ENCODE measurements at regions not wholly inside any gene's neighbourhood (a gene's known extent, or its start where the extent isn't known, plus 50 kb on each side); places are given as distances from the start of the nearest gene placed in this dataset.
"Not testable (repeated sequence)": the region's sequence is repeated elsewhere in the genome, so short reads cannot be mapped to it uniquely, and the experiment has no call there.

DNA sequence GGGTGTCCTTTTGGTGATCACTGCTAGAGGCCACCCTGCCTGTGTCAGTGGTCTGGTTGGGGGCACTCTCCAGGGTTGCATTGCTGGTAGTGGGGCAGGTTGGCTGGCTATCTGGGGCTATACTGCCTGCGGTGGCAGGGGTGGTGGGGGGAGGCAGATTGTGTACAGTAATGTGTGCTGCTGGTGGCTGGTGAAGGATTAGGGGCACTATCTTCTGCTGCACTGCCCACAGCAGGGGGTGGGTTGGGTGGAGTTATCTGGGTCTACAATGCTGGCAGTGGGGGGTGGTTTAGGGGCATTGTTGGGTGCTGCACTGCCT lies 204.0 kb upstream of the WSB1 start:
- TF ChIP-seq, protein P1, sequence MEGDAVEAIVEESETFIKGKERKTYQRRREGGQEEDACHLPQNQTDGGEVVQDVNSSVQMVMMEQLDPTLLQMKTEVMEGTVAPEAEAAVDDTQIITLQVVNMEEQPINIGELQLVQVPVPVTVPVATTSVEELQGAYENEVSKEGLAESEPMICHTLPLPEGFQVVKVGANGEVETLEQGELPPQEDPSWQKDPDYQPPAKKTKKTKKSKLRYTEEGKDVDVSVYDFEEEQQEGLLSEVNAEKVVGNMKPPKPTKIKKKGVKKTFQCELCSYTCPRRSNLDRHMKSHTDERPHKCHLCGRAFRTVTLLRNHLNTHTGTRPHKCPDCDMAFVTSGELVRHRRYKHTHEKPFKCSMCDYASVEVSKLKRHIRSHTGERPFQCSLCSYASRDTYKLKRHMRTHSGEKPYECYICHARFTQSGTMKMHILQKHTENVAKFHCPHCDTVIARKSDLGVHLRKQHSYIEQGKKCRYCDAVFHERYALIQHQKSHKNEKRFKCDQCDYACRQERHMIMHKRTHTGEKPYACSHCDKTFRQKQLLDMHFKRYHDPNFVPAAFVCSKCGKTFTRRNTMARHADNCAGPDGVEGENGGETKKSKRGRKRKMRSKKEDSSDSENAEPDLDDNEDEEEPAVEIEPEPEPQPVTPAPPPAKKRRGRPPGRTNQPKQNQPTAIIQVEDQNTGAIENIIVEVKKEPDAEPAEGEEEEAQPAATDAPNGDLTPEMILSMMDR (conservative IDR thresholded peaks at IDR 0.05): no peak
- no peak overlapping the region for H3K27ac ChIP-seq

DNA sequence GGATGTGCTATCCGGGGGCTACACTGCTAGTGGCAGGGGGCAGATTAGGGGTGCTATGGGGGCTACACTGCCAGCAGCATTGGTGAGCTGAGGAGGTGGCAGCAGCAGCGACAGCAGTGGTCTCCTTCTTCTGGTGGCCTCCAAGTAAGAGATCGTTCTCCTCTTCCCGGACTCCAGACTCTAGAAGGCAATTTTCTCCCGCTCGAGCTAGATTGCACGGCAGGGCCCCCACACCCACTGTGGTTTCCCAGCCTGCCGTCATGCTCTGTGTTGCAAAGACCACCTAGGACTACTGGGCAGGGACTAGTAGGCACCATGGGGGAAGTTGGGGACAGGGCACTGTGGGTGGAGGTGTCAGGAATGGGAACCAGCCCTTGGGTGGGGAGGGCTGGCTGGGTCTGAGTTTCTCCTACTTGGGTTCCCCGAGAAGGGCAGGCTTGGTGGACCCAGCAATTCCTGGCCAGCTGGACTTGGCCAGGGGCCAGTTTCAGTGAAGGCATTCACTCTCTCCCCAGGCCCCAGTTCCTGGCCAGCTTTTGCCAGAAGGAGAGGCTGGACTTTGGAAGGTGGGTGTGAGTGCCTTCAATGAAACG lies 203.4 kb upstream of the WSB1 start:
- not testable (repeated sequence) for H3K27ac ChIP-seq

DNA sequence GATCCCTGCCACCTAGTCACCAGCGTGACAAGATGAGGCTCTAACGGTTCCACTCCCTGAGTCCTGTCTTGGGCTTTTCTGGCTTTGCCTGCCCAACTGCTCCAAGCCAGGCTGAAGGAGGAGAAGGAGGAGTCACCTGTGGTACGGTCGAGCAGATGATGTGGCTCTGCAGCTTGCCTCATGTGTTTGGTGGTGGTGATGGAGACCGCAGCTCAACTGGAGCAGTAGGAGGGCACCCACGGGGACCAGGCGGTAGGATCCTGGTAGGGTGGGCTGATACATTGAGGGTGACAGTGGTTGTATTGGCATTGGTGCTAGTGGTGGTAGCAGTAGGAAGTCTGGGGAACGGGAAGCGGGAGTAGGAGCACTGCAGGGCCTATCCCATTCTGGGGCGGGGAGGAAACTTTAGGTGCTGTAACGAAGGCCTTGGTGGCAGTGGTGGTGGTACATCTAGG lies 202.8 kb upstream of the WSB1 start:
- no peak overlapping the region for H3K27ac ChIP-seq
- TF ChIP-seq, protein P1 (conservative IDR thresholded peaks at IDR 0.05): no peak

DNA sequence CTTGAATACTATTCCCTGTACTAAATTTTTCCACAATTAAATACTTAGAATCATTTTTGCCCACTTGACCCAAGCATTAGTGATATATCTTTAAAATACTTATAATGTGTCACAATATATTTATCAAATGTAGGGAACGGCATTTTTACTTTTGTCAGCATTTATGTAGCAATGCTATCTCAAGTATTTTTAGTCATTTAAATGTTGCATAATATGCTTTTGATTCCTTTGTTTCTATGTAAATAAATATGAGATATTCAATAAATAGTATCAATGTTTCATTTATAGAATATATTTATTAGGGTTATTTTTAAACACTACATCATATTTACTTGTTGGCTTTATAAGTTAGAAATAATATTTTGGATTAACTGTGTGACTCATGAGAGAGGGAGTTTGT lies 199.7 kb upstream of the WSB1 start:
- not testable (repeated sequence) for H3K27ac ChIP-seq

DNA sequence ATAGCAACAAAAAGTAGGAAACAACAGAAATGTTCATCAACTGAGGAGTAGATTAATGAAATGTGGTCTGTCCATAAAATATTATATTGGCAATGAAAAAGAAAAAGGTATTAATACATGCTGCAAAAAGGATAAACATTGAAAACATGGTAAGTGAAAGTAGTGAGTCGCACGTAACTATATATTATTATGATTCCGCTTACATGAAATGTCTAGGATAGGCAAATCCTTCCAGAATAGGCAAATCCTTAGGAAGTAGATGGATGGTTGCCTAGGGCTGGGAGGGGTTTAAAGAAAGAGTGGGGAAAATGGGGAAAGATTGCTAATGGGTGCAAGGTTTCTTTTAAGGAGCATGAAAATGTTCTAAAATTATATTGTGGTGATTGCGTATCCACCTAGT lies 198.1 kb upstream of the WSB1 start:
- H3K27ac ChIP-seq: not testable (repeated sequence)

DNA sequence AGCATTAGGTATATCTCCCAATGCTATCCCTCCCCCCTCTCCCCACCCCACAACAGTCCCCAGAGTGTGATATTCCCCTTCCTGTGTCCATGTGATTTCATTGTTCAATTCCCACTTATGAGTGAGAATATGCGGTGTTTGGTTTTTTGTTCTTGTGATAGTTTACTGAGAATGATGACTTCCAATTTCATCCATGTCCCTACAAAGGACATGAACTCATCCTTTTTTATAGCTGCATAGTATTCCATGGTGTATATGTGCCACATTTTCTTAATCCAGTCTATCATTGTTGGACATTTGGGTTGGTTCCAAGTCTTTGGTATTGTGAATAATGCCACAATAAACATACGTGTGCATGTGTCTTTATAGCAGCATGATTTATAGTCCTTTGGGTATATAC lies 194.6 kb upstream of the WSB1 start:
- not testable (repeated sequence) for H3K27ac ChIP-seq

DNA sequence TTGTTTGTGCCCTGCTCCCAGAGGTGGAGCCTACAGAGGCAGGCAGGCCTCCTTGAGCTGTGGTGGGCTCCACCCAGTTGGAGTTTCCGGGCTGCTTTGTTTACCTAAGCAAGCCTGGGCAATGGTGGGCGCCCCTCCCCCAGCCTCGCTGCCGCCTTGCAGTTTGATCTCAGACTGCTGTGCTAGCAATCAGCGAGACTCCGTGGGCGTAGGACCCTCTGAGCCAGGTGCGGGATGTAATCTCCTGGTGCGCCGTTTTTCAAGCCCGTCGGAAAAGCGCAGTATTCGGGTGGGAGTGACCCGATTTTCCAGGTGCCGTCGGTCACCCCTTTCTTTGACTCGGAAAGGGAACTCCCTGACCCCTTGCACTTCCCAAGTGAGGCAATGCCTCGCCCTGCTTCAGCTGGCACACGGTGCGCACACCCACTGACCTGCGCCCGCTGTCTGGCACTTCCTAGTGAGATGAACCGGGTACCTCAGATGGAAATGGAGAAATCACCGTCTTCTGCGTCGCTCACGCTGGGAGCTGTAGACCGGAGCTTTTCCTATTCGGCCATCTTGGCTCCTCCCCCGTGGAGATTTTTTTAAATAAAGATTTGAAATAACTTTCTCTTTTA lies 189.2 kb upstream of the WSB1 start:
- H3K27ac ChIP-seq: not testable (repeated sequence)

DNA sequence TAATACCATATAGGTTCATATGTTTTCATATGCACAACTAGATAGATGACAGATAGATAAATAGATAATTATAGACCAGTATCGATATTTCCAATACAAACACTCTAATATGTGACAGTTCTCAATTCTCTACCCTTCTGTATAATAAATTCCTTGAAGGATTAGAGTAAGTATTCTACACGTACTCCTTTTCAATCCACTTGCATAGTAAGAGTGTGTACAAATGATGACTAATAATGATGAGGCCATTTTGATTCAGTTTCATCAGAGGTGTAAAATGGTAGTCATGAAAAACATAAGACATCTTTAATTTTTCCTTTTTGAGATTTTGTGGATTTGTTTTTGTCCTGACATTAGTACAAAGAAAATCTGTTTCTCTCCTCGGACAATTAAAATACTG lies 188.3 kb upstream of the WSB1 start:
- no peak overlapping the region for H3K27ac ChIP-seq
- TF ChIP-seq, protein P1 (conservative IDR thresholded peaks at IDR 0.05): no peak

DNA sequence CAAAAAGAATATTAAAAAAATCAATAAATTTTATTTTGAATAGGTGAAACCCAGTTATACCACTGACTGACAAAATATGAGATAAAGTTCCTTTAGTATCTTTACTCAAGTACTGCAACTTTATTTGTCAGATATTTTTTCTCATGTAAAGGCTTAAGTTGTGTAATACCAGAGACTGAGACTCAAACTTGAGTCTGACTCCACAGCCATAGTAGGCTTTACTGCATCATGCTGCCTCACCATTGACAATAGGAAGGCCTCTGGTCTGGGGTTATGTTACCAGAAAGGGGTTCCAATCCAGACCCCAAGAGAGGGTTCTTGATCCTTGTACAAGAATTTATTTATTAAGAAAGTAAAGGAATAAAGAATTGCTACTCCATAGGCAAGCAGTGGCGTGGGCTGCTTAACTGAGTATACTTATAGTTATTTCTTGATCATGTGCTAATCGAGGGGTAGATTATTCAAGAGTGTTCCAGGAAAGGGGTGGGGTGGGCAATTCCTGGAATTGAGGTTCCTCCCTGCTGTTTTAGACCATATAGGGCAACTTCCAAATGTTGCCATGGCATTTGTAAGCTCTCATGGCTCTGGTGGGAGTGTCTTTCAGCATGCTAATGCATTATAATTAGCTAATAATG lies 187.4 kb upstream of the WSB1 start:
- H3K27ac ChIP-seq: no peak overlapping the region
- TF ChIP-seq, protein P1 (conservative IDR thresholded peaks at IDR 0.05): no peak

DNA sequence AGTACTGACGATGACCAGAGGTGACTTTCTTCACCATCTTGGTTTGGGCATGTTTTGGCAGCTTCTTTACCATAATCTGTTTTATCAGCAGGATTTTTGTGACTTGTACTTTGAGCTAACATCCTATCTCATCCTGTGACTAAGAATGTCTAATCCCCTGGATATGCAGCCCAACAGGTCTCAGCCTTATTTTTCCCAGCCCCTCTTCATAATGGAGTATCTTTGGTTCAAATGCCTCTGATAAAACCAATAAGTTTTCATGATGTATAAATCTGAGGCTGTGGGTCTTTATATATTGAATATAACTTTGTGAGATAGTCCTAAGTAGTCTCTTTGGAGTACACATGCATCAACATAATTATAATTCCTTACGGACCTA lies 186.9 kb upstream of the WSB1 start:
- no peak overlapping the region for H3K27ac ChIP-seq
- TF ChIP-seq, protein P1 (conservative IDR thresholded peaks at IDR 0.05): no peak

DNA sequence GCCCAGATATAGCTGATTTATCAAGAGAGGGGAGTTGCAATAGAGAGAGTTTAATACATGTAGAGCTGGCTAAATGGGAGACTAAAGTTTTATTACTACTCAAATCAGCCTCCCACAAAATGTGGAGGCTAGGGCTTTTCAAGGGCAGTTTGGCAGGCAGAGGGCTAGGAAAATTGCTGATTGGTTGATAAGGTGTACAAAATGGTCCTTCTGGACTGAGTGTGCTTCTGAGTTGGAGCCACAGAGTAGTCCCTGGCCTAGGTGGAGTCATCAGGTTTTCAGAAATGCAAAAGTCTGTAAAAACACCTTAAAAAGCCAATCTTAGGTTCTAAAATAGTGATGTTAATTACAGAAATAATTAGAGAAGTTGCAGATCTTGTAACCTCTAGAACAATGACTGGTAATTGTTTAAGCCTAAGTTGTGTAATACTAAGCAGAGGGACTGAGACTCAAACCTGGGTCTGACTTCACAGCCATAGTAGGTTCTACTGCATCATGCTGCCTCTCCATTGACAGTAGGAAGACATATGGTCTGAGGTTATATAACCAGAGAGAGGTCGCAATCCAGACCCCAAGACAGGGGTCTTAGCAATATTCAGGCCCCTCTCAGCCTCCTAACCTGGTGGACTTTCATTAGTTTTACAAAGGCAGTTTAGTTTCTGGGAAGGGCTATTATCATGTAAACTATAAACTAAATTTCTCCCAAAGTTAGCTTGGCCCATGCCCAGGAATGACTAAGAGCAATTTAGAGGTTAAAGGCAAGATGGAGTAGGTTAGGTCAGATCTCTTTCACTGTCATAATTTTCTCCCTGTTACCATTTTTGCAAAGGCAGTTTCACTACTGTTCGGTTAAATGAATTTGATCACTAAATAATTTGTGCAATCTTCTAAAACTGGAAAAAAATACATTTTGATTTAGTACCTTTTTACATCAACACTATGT lies 186.3 kb upstream of the WSB1 start:
- H3K27ac ChIP-seq: not testable (repeated sequence)

Data from VCaP (cell line).